GM12878 (cell line): ENCODE measurements at regions not wholly inside any gene's neighbourhood (a gene's known extent, or its start where the extent isn't known, plus 50 kb on each side); places are given as distances from the start of the nearest gene placed in this dataset.
"Not testable (repeated sequence)": the region's sequence is repeated elsewhere in the genome, so short reads cannot be mapped to it uniquely, and the experiment has no call there.

Source experiments
- ATF3 ChIP-seq: IDR thresholded peaks from 2 replicates; pipeline ENCODE4 v1.6.1; 2011; ENCODE audit warnings: low read depth, mild to moderate bottlenecking, low read length, moderate library complexity, borderline replicate concordance; ENCODE audit errors: extremely low read depth
- CHD2 ChIP-seq: IDR thresholded peaks from 2 replicates; pipeline ENCODE4 v1.6.1; 2011; ENCODE audit warnings: low read depth, low read length, improper control_type of control experiment, borderline replicate concordance
- CTCF ChIP-seq, 3 experiments: IDR thresholded peaks in 2 of 3; conservative IDR thresholded peaks in 1 of 3; 2 replicates each; pipeline ENCODE4 v1.5.1; 2011; ENCODE audit warnings: low read depth in 3 of 3, low read length in 3 of 3, mild to moderate bottlenecking in 3 of 3, control low read depth in 2 of 3, moderate library complexity in 2 of 3, inconsistent platforms in 1 of 3, mixed read lengths in 1 of 3; ENCODE audit not compliant: control insufficient read depth in 2 of 3, insufficient read depth in 1 of 3; ENCODE audit errors: extremely low read depth in 1 of 3
- EP300 ChIP-seq, 2 experiments: fragments of 150-350 bp in 1 of 2; IDR thresholded peaks; 2 replicates each; pipeline ENCODE4 v1.6.1; 2011 to 2012; ENCODE audit warnings: low read depth in 2 of 2, low read length in 2 of 2, borderline replicate concordance in 1 of 2, improper control_type of control experiment in 1 of 2, inconsistent platforms in 1 of 2; ENCODE audit not compliant: control insufficient read depth in 1 of 2
- EZH2 ChIP-seq: IDR thresholded peaks from 2 replicates; pipeline ENCODE4 v1.6.1; 2012; ENCODE audit warnings: low read depth, mild to moderate bottlenecking, control low read depth, inconsistent platforms, low read length, borderline replicate concordance; ENCODE audit not compliant: control insufficient read depth
- FOXK2 ChIP-seq: fragments of 450-650 bp; IDR thresholded peaks from 2 replicates; pipeline ENCODE4 v1.6.1; 2017; ENCODE audit warnings: mild to moderate bottlenecking, moderate library complexity
- GABPA ChIP-seq: IDR thresholded peaks from 2 replicates; pipeline ENCODE4 v1.6.1; 2014; ENCODE audit warnings: antibody characterized with exemption, low read depth, mild to moderate bottlenecking, inconsistent platforms
- MAX ChIP-seq: IDR thresholded peaks from 2 replicates; pipeline ENCODE4 v1.6.1; 2012; ENCODE audit warnings: low read depth, low read length, improper control_type of control experiment
- SMC3 ChIP-seq: IDR thresholded peaks from 2 replicates; pipeline ENCODE4 v1.6.1; 2011; ENCODE audit warnings: low read length, improper control_type of control experiment, borderline replicate concordance
- TCF12 ChIP-seq: IDR thresholded peaks from 2 replicates; pipeline ENCODE4 v1.6.1; 2011; ENCODE audit warnings: low read depth, mild to moderate bottlenecking, low read length

- not testable (repeated sequence) for TF ChIP-seq TCF12; EP300 (IDR thresholded peaks at IDR 0.05; ENCODE audit: borderline replicate concordance in 1 of 2, control insufficient read depth in 1 of 2, low read depth in 2 of 2, low read length in 2 of 2); CTCF (IDR thresholded peaks at IDR 0.05 in 2 of 3, conservative IDR thresholded peaks at IDR 0.05 in 1 of 3; ENCODE audit: control insufficient read depth in 2 of 3, extremely low read depth in 1 of 3, insufficient read depth in 1 of 3, low read depth in 3 of 3, low read length in 3 of 3); ATF3; GABPA; SMC3; CHD2; FOXK2; EZH2; MAX
Observed at GRCh38 chr11:130539680-130540079, 91.2 kb downstream of the ADAMTS15 start.
